DMS 273 treated with DMSO at 0.1 percent for 48 hours (cell line): ENCODE measurements at regions not wholly inside any gene's neighbourhood (a gene's known extent, or its start where the extent isn't known, plus 50 kb on each side); places are given as distances from the start of the nearest gene placed in this dataset.

Experiments used
- DNase-seq: peaks from one replicate; lab custom pipeline; 2025; lab: John Stamatoyannopoulos, UW

DNA sequence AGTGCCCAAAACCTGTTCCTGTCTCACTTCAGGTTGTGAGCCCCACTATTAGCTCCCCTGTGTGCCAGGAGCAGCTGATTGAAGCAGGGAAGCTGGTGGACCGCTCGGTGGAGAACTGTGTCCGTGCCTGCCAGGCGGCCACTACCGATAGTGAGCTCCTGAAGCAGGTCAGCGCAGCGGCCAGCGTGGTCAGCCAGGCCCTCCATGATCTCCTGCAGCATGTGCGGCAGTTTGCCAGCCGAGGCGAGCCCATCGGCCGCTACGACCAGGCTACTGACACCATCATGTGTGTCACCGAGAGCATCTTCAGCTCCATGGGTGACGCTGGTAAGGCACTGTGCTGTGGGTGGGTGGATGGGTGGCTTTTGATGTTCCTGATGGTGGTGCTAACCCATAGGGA is 334.1 kb upstream of the TPM1 start:
- no peak for DNase-seq

- no peak for DNase-seq
Observed at GRCh38 chr15:62709261-62709660, 333.3 kb upstream of the TPM1 start.

GRCh38 chr15:62711691-62712454 is 330.7 kb upstream of the TPM1 start:
- DNase-seq, result no peak

DNA sequence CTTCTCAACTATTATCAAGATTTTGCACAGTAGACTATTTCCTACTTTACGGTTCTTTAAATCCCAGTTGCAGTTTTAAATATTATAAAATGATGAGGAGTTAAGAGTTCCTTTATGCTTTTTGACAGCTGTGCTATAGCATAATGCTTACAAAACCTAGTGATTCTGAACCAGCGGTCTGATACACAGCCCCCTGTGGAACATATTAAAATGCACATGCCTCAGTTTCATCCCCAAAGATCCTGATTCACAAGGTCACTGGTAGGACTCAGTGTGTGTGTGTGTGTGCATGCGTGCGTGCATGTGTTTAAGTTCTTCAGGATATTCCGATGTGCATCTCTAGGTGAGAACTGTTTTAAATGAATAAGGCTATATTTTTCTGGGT is 330.1 kb upstream of the TPM1 start:
- no peak for DNase-seq

DNA sequence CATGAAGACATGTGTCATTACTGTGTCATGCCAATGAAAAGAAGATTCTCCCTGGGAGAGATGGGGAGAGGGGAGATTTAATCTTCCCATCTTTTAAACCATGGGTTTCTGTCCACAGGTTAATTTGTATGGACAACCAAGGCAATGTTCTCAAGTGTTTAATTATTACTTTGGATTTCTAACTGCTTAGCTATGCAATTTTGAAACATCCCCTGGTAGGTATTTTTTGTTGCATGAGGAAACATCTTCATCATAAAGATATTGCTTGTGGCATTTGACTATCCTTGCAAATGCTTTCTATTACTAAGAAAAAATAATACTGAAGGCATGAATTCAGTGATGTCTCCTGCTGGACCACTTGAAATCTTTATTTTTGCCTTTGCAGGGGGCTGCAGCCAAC is 326.6 kb upstream of the TPM1 start:
- DNase-seq, result no peak

GRCh38 chr15:62717496-62717895 is 325.1 kb upstream of the TPM1 start:
- DNase-seq, result no peak

- DNase-seq, result no peak
Observed at GRCh38 chr15:62719316-62719715, 323.2 kb upstream of the TPM1 start.

DNA sequence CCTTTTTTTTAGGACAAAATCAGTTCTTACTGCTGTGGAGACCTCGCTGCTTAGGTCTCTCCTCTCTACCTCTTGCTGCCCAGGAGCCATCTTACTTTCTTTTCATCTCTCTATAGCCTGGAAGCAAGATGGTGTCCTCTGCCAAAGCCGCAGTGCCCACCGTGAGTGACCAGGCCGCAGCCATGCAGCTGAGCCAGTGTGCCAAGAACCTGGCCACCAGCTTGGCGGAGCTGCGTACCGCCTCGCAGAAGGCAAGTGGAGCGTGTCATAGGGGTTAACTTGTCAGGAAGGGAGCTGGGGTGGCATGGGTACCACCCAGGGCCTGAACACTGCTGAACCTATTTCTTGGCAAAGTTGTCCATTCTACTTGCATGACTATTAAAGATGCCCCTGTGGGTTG is 320.3 kb upstream of the TPM1 start:
- no peak for DNase-seq

DNA sequence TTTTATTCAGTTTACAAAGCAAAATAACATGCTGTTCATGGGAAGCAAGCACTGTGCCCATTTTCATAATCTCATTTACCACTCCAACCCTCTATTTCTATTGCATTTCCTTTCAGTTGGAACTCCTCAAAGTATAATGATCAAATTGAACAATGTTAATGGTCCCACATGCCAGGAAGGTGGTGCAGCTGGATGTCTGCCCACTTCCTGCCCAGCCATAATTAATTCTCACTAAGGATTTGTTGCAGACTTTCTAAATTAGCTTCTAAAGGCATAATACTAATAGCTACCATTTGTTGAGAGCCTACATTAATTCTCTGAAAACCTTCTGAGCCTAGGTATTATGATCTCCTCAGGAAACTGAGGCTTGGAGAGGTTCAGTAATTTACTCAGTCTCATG is 316.1 kb upstream of the TPM1 start:
- no peak for DNase-seq

DNA sequence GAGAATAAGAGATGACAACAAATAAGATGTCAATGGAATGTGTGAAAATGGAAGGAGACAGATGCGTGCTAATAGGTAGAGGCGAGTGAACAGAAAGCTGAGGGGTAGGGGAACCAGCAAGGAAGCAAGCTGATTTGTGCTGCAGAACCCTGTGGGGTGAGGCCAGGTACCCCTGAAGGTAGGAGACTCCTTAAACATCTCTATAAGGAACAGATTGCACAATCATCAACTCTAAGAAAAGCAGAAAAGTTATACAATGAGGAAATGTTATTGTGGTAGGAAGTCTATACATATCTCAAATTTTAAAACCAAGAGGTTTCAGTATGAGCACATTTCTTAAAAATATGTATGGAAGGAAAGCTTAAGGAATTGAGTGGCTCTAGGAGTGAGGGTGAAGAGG is 315.0 kb upstream of the TPM1 start:
- no peak for DNase-seq

DNA sequence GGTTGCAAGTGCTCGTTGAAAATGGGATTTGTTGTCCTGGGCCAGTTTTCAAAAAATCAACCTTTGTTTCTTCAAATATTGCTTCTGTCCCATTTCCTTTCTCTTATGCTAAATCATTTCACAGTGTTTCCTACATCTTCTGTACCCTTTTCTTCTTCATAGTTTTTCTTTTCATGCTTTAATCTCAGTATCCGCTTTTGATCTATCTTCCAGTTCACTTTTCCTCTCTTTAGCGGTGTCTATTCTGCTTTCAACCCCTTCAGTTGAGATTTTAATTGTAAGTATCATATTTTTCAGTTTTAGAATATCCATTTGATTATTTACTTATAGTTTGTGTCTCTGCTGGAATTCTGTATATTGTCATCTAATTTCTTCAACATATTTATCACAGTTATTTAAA is 311.7 kb upstream of the TPM1 start:
- no peak for DNase-seq

DNA sequence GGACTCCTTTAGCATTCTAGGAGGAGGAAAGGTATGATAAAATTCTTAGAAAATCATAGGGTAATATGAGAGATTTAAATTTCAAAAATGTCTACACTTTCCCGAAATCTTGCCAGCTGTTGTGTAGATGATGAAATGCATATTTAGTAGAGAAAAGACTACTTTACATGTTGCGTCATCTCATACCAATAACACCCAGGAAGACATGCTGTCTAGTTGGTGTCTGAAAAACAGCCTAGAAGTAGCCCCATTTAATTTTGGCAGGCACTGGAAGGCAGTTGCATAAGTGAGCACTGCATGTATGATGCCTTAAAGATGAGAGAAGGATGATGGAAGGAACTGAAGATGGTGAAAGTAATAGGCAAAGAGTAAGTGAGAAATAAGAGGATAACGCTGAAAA is 310.5 kb upstream of the TPM1 start:
- DNase-seq, result no peak

DNA sequence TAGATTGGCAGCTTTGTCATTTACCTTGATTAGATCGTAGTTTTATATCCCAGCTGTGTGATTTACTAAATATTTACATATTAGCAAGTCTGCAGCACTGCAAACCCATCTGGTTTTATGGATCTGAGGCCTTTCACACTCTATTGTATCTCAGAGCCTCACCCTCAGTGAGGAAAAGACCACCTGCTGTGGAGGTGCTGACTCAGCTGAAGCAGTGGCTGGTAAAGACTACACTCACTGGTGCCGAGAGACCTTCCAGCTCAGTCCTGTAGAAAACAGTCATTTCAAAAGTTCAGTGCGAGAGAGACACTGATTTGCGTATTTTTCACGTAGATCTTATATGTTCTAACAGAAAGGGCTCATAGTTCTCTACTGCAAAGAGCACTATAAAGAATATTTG is 307.8 kb upstream of the TPM1 start:
- no peak for DNase-seq

- no peak for DNase-seq
Observed at GRCh38 chr15:62736756-62737155, 305.8 kb upstream of the TPM1 start.

GRCh38 chr15:62737551-62737950 is 305.0 kb upstream of the TPM1 start:
- no peak for DNase-seq

GRCh38 chr15:62739082-62739481 is 303.5 kb upstream of the TPM1 start:
- no peak for DNase-seq

DNA sequence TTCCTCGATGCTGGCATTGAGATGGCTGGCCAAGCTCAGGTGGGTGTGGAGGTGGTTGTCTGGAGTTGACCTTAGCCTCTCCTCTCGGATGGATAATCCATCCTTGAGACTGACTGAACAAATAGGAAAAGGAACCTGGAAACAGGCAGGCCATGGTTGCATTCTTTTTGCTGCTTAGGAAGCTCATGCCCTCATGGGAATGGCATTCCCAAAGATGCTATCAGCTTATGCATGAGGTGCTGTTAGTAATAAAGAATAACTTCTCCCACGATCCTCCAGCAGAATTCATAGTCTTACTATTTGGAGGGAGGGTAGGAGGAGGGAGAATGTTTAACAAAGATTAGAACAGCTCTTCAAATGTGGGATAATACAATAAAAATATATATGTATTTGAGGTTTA is 303.0 kb upstream of the TPM1 start:
- no peak for DNase-seq

- no peak for DNase-seq
Observed at GRCh38 chr15:62740141-62741004, 302.2 kb upstream of the TPM1 start.

GRCh38 chr15:62741106-62741505 is 301.4 kb upstream of the TPM1 start:
- no peak for DNase-seq

DNA sequence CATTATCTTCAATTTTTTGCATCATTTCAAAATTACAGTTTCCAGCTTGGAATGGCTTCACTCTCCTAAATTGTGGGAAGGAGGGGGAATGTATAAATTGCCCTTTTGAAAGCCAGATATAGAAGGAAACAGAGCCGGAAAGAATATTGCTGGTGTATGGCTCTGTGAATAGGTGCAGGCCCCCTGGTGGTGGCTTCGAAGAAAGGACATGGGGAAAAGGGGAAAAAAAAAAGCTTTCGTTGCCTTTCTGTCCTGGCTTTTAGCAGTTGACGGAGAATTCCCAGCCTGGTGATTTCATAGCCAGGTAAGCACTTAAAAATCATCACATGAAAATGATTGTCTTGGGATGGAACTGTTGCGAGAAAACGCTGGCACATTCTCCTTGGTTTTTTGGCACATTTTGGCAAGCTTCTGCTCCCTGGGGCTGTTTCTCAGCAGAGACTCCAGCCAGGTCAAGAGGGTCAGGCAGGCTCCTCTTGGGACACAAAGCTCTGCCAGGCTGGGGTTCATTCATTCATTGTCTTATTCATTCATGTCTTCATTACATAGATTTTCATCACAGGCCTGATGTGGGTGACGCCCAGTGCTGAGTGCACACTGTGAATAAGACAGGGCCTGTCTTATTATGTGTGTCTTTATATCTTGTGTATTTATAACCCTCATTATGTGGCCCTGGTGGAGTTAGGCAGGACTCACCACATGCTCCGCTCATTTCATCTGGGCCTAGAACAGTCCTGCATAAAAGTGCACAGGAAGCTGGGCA is 300.0 kb upstream of the TPM1 start:
- DNase-seq, result peak; percentile 9

- DNase-seq, result no peak
Observed at GRCh38 chr15:62745621-62746225, 296.8 kb upstream of the TPM1 start.

- DNase-seq, result no peak
Observed at GRCh38 chr15:62748196-62748595, 294.4 kb upstream of the TPM1 start.
